ENCODE measurements at regions not wholly inside any gene's neighbourhood (a gene's known extent, or its start where the extent isn't known, plus 50 kb on each side); places are given as distances from the start of the nearest gene placed in this dataset.
"Not testable (repeated sequence)": the region's sequence is repeated elsewhere in the genome, so short reads cannot be mapped to it uniquely, and the experiment has no call there.

DNA sequence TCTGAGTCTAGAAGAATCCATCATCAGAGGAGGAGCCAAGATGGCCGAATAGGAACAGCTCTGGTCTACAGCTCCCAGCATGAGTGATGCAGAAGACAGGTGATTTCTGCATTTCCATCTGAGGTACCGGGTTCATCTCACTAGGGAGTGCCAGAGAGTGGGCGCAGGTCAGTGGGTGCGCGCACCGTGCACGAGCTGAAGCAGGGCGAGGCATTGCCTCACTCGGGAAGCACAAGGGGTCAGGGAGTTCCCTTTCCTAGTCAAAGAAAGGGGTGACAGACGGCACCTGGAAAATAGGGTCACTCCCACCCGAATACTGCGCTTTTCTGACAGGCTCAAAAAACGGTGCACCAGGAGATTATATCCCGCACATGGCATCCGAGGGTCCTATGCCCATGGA, 837.5 kb downstream of the TAF11L14 start:
- not testable (repeated sequence) for TF ChIP-seq ZFP30, ISL1, GLIS3, RARB, ZNF70, ZFP3, OSR1 (CRISPR knock-in tag; IDR thresholded peaks at IDR 0.05)
- TF ChIP-seq, protein P1, sequence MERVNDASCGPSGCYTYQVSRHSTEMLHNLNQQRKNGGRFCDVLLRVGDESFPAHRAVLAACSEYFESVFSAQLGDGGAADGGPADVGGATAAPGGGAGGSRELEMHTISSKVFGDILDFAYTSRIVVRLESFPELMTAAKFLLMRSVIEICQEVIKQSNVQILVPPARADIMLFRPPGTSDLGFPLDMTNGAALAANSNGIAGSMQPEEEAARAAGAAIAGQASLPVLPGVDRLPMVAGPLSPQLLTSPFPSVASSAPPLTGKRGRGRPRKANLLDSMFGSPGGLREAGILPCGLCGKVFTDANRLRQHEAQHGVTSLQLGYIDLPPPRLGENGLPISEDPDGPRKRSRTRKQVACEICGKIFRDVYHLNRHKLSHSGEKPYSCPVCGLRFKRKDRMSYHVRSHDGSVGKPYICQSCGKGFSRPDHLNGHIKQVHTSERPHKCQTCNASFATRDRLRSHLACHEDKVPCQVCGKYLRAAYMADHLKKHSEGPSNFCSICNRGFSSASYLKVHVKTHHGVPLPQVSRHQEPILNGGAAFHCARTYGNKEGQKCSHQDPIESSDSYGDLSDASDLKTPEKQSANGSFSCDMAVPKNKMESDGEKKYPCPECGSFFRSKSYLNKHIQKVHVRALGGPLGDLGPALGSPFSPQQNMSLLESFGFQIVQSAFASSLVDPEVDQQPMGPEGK (CRISPR knock-in tag; IDR thresholded peaks at IDR 0.05; ENCODE audit: borderline replicate concordance) = not testable (repeated sequence)
- TF ChIP-seq, protein P2, sequence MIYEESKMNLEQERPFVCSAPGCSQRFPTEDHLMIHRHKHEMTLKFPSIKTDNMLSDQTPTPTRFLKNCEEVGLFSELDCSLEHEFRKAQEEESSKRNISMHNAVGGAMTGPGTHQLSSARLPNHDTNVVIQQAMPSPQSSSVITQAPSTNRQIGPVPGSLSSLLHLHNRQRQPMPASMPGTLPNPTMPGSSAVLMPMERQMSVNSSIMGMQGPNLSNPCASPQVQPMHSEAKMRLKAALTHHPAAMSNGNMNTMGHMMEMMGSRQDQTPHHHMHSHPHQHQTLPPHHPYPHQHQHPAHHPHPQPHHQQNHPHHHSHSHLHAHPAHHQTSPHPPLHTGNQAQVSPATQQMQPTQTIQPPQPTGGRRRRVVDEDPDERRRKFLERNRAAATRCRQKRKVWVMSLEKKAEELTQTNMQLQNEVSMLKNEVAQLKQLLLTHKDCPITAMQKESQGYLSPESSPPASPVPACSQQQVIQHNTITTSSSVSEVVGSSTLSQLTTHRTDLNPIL (CRISPR knock-in tag; IDR thresholded peaks at IDR 0.05; ENCODE audit: low read depth) = not testable (repeated sequence)
